ENCODE measurements at regions not wholly inside any gene's neighbourhood (a gene's known extent, or its start where the extent isn't known, plus 50 kb on each side); places are given as distances from the start of the nearest gene placed in this dataset.

DNA sequence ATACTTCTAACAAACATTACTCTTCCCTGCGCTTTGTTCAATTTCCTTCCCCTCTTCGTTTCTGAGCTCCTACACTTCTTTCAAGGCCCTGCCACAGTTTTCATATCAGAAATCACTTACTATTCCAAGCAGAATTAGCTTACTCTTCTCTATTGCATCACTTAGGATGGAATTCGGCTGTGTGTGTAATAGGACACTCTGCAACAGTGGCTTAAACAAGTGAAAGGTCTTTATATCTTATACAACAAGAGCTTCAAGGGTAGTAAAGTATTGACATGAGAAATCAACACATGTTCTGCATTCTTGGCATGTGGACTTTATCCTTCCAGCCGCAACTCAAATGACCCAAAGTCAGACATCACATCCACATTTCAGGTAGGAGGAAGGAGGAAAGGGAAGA, 279.6 kb downstream of the PCDH20 start:
- CTCF ChIA-PET, result interaction anchor here (0.9 kb wide), 1 partner anchor 50 kb away, joined by 3 read pairs; no protein-coding TSS in a partner anchor
- POLR2A ChIA-PET, result no interaction called here
- TF ChIP-seq, protein P1, sequence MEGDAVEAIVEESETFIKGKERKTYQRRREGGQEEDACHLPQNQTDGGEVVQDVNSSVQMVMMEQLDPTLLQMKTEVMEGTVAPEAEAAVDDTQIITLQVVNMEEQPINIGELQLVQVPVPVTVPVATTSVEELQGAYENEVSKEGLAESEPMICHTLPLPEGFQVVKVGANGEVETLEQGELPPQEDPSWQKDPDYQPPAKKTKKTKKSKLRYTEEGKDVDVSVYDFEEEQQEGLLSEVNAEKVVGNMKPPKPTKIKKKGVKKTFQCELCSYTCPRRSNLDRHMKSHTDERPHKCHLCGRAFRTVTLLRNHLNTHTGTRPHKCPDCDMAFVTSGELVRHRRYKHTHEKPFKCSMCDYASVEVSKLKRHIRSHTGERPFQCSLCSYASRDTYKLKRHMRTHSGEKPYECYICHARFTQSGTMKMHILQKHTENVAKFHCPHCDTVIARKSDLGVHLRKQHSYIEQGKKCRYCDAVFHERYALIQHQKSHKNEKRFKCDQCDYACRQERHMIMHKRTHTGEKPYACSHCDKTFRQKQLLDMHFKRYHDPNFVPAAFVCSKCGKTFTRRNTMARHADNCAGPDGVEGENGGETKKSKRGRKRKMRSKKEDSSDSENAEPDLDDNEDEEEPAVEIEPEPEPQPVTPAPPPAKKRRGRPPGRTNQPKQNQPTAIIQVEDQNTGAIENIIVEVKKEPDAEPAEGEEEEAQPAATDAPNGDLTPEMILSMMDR (IDR thresholded peaks at IDR 0.05; ENCODE audit: control extremely low read depth, extremely low read depth, low read depth, missing control alignments), result no peak
- DNase-seq (ENCODE audit: extremely low spot score), result no peak

DNA sequence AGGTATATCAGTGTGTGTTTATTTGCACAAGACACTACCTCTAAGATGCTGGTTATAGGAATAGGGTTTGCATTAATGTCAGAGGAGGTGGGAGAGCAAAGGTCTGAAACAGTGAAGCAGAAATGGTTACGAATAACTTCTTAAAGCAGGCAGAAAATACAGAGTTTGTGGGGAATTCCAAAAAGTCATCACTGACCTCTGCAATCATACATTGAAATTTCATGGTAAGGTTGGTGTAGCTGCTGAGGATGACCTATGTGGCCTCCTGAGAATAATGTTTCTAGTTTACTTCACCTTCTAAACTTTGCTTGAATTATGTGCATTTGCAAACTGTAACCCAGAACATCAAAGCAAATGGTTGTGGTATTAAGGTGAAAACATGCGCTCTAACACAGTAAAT, 280.1 kb downstream of the PCDH20 start:
- DNase-seq (ENCODE audit: extremely low spot score), result no peak
- ChIA-PET POLR2A (no interaction called here), CTCF (interaction anchor here (0.9 to 1.4 kb wide), 4 partner anchors 8 to 51 kb away, joined by 3 to 4 read pairs (median 3); no protein-coding TSS in a partner anchor)
- TF ChIP-seq, protein P1 (IDR thresholded peaks at IDR 0.05; ENCODE audit: control extremely low read depth, extremely low read depth, low read depth, missing control alignments), result no peak

DNA sequence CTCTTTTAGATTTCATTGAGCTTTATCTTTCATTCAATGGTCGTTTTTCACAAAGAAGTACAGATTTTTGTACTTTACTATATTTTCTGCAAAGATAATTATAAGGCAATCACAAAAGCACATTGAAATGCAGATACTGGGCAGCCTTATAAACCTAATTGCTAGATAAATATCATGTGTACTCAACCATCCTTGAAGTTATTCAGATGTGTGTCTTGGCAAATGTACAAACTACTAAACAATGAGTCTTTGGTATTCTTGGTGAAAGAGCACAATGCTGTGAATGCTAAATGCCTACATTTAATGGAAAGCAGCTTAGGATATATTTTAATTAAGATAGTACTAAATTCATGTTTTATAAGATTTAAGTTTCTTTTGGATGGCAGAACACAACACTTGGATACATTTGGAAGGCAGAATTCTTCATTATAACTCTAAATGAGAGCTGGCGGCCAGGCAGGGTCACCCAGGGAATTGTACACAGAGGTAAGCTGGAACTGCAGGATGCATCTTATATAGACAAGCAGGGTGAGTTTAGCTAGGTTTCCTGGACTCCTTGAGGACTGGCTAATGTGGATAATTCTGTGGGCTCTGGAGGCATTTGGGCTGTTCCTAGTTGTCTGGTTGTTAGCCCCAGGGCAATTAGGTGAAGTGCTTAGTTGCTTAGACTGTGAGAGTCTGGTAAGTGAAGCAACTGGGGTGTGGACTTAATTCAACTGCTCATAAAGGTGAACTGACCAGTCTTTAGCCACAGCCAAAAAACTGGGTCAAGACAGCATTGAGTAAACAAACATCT, 286.6 kb downstream of the PCDH20 start:
- DNase-seq (ENCODE audit: extremely low spot score), result no peak
- ChIA-PET POLR2A (no interaction called here), CTCF (interaction anchor here (0.7 to 1.7 kb wide), 2 partner anchors 11 to 12 kb away, joined by 3 to 4 read pairs; no protein-coding TSS in a partner anchor)
- TF ChIP-seq, protein P1 (IDR thresholded peaks at IDR 0.05; ENCODE audit: control extremely low read depth, extremely low read depth, low read depth, missing control alignments), result no peak

DNA sequence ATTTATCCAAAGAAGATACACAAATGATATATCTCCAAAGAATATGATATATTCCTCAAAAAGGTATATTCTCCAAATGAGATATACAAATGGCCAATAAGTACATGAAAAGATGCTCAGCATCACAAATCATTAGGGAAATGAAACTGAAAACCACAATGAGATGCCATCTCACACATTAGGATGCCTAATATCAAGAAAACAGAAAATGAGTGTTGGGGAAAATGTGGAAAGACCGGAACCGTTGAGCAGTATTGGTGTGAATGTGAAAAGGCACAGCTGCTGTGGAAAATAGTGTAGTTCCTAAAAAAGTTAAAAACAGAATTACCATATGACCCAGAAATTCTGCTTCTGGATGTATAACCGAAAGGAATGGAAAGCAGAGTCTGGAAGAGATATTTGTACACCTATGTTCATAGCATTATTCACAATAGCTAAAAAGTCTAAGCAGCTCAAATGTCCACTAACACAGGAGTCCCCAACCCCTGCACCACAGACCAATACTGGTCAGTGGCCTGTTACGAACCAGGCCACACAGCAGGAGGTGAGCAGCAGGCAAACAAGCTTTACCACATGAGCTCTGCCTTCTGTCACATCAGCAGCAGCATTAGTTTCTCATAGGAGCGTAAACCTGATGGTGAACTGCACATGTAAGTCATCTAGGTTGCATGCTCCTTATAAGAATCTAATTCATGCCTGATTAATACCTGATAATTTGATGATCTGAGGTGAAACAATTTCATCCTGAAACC, 291.9 kb downstream of the PCDH20 start:
- CTCF ChIA-PET, result no interaction called here
- TF ChIP-seq, protein P1 (IDR thresholded peaks at IDR 0.05; ENCODE audit: control extremely low read depth, extremely low read depth, low read depth, missing control alignments), result no peak
- DNase-seq (ENCODE audit: extremely low spot score), result no peak
- POLR2A ChIA-PET, result no interaction called here

DNA sequence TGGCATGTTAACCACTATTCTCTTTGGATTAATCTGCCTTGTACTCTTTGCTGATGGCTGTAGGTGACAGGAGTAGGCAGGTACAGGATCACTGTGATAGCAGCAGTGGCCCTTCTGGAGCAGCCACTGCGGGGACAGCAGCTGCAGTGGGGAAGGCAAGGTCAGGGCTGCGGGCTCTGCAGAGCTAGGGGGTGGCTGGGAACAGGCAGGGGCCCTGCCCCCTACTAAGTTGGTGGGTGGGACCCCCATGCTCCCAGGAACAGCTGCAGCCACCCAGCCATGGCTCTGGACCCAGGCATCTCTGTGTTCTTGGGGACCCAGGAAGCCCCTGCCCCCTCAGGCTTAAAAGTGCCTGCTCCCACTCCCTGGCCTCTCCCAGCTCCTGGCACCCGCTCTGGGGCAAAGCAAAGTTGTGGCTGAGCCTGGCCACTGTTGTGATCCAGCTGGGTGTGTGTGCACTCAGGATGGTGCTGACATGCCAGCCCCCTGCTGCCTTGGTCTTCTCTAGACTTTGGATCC, 302.4 kb downstream of the PCDH20 start:
- TF ChIP-seq, protein P1 (IDR thresholded peaks at IDR 0.05; ENCODE audit: control extremely low read depth, extremely low read depth, low read depth, missing control alignments), result no peak
- POLR2A ChIA-PET, result no interaction called here
- CTCF ChIA-PET, result interaction anchor here (1.5 kb wide), 1 partner anchor 101 kb away, joined by 3 read pairs; no protein-coding TSS in a partner anchor
- no peak for DNase-seq (ENCODE audit: extremely low spot score)

DNA sequence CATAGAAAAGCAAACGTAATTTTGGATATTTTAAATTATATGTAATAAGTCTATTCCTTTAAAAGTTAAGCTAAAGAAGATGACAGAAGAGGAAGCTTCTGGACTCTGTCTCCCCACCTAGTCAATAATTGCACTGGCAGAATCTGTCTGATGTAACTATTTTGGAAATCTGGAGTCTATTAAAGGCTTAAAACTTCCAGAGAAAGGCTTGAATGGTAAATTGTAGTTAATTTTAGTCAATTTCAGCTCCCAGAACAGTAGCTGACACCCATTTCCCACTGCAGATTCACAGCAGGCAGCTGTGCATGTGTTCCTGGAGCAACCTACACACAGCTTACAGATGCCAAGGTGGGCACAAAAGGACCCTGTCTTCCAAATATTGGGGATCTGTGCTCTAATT, 304.1 kb downstream of the PCDH20 start:
- TF ChIP-seq, protein P1 (IDR thresholded peaks at IDR 0.05; ENCODE audit: control extremely low read depth, extremely low read depth, low read depth, missing control alignments), result no peak
- ChIA-PET CTCF (no interaction called here), POLR2A (no interaction called here)
- no peak for DNase-seq (ENCODE audit: extremely low spot score)

Data from GM10248 (cell line).